Esophagus squamous epithelium (tissue), 4 donors: ENCODE measurements at regions not wholly inside any gene's neighbourhood (a gene's known extent, or its start where the extent isn't known, plus 50 kb on each side); places are given as distances from the start of the nearest gene placed in this dataset.

Experiments used
- CTCF ChIP-seq, 6 experiments: fragments of 450-650 bp in 4 of 6; fragments of 200-600 bp in 2 of 6; sonication (generic) in 2 of 6; IDR thresholded peaks; one replicate each; pipeline ENCODE4 v1.5.1; 2016 to 2019; ENCODE audit warnings: antibody characterized with exemption in 6 of 6, mild to moderate bottlenecking in 4 of 6, moderate library complexity in 4 of 6
- POLR2A ChIP-seq, 4 donors: fragments of 450-650 bp; IDR thresholded peaks; one replicate each; pipeline ENCODE4 v1.6.1; 2017; ENCODE audit warnings: antibody characterized with exemption in 4 of 4, mild to moderate bottlenecking in 4 of 4, moderate library complexity in 3 of 4

DNA sequence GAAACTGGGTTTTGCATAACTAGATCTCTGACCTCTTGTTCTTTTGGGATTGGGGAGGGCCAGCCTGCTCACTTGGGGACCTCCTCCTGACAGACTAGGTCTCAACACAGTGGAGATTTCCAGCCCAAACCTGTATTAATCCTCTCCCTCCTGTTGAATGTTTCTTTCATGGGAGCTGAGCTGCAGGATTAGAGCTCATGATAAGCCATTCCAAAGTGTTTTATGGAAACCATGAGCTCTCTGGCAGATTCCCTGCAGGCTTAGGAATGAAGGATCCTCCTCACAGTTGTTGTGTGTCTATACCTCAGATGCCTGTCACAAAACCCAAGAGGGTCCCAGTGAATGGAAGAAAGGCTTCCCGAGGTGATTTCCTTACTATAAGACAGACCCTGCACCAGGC, 248.4 kb upstream of the B3GAT1 start:
- TF ChIP-seq CTCF (IDR thresholded peaks at IDR 0.05) (no peak), POLR2A (IDR thresholded peaks at IDR 0.05) (no peak)
